ENCODE measurements at regions not wholly inside any gene's neighbourhood (a gene's known extent, or its start where the extent isn't known, plus 50 kb on each side); places are given as distances from the start of the nearest gene placed in this dataset.
A peak's percentile ranks its signal among the peaks of the same experiment; 100 is the strongest.

DNA sequence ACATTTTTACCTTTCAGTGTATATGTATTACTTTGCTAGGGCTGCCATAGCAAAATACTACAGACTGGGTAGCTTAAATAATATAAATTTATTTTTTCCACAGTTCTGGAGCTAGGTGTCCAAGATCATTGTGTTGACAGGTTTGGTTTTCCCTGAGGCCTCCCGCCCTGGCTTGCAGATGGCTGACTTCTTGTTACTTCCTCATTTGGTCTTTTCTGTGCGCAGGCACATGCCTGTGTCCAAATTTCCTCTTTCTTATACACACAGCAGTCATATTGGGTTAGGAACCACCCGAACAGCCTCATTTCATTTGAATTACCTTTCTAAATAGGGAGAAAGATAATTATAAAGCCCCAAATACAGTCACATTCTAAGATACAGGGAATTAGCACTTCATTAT, 521.6 kb upstream of the SORCS1 start:
- DNase-seq (ENCODE audit: low read depth, low spot score): no peak
- in situ Hi-C loops (cut with HindIII; ENCODE audit: low pct_unique_long_range_greater_than_20kb, low sequenced_read_pairs): no loop called here

GRCh38 chr10:107671960-107672359, 507.5 kb upstream of the SORCS1 start:
- DNase-seq (ENCODE audit: low read depth, low spot score): no peak
- in situ Hi-C loops (cut with HindIII; ENCODE audit: low pct_unique_long_range_greater_than_20kb, low sequenced_read_pairs): no loop called here

- in situ Hi-C loops (cut with HindIII; ENCODE audit: low pct_unique_long_range_greater_than_20kb, low sequenced_read_pairs): no loop called here
- DNase-seq (ENCODE audit: low read depth, low spot score): no peak
These were observed 501.7 kb upstream of the SORCS1 start for GRCh38 chr10:107666214-107666613.

DNA sequence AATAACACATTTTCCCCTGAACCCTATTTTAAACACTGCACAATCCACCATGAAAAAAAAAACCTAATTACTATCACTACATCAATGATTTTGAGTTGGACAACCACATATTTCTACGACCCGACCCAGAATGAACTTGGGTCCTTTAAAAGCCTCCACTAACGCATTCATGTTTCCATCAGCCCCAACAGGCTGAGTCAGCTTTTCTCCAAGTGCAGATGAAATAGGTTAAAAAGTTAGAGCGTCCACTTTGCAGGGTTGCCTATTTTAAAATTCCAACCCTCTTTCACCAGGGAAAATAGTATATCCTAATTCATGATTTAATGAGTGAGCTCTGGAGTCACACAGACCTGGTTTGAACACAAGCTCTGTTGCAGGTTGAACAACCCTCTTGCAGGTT, 501.0 kb upstream of the SORCS1 start:
- in situ Hi-C loops (cut with HindIII; ENCODE audit: low pct_unique_long_range_greater_than_20kb, low sequenced_read_pairs): no loop called here
- DNase-seq (ENCODE audit: low read depth, low spot score): no peak

DNA sequence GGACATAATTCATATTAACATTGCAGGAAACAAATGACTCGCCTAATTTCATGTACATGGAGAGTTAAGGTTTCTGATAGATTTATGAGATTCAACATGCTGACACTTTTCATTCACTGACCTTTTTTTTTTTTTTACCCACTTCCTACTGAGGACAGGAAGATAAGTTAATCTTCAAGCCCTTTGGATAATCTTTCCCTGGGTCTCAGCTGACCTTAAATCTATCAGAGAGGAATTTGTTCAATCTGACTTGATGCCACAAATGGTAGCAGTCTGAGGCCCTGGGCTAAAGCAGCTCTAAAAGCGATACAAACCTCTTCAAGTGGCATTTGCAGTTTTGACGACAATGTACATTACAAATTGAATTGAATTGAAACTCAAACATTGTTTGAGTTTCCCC, 493.3 kb upstream of the SORCS1 start:
- DNase-seq (ENCODE audit: low read depth, low spot score): no peak
- in situ Hi-C loops (cut with HindIII; ENCODE audit: low pct_unique_long_range_greater_than_20kb, low sequenced_read_pairs): no loop called here

- in situ Hi-C loops (cut with HindIII; ENCODE audit: low pct_unique_long_range_greater_than_20kb, low sequenced_read_pairs): no loop called here
These were observed 492.4 kb upstream of the SORCS1 start for GRCh38 chr10:107656932-107657331.

GRCh38 chr10:107653832-107654287, 489.4 kb upstream of the SORCS1 start:
- in situ Hi-C loops (cut with HindIII; ENCODE audit: low pct_unique_long_range_greater_than_20kb, low sequenced_read_pairs): no loop called here
- peak; percentile 60 for DNase-seq (ENCODE audit: low read depth, low spot score)

More at GRCh38 chr10:107656932-107657331, 492.4 kb upstream of the SORCS1 start:
- DNase-seq (ENCODE audit: low read depth, low spot score): no peak

DNA sequence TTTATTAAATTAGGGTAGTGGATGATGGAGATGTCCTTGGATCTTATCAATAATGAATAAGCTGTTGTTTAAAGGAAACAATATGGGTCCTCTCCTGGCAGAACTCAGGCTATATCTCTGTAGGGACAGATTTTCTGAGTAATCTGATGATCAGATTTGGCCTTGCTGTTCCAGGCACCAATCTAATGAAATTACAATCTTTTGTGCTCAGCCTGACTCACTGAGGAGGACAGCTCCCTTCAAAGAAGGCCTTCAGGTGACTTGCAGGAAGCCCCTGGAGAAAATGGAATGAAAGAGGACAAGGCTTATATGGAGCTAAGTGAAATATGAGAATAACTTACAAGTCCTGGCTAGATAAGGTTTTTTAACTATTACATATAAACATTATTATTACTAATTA, 486.4 kb upstream of the SORCS1 start:
- in situ Hi-C loops (cut with HindIII; ENCODE audit: low pct_unique_long_range_greater_than_20kb, low sequenced_read_pairs): no loop called here
- DNase-seq (ENCODE audit: low read depth, low spot score): no peak

GRCh38 chr10:107649249-107649648, 484.7 kb upstream of the SORCS1 start:
- DNase-seq (ENCODE audit: low read depth, low spot score): no peak
- in situ Hi-C loops (cut with HindIII; ENCODE audit: low pct_unique_long_range_greater_than_20kb, low sequenced_read_pairs): no loop called here

DNA sequence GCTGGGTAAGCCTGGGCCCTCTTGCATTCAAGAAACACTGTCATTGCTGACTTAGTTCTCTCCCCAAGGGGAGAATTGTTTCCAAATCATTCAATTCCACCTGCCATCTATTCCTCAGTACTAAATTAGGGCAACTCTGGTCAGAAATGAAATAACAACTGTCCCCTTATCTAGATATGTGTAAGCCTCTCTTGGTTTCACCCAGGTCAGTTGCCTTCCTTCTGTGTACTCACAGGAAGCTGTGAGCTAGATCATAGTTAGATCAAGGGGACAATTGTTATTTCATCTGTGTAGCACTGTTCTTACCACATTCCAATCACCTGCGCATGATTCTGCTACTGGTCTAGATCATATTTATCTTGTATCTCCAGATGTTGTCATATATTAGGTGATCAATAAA, 483.0 kb upstream of the SORCS1 start:
- in situ Hi-C loops (cut with HindIII; ENCODE audit: low pct_unique_long_range_greater_than_20kb, low sequenced_read_pairs): no loop called here
- peak; percentile 12 for DNase-seq (ENCODE audit: low read depth, low spot score)

- no peak for DNase-seq (ENCODE audit: low read depth, low spot score)
- in situ Hi-C loops (cut with HindIII; ENCODE audit: low pct_unique_long_range_greater_than_20kb, low sequenced_read_pairs): no loop called here
These were observed 467.4 kb upstream of the SORCS1 start for GRCh38 chr10:107631876-107632275.

GRCh38 chr10:107626862-107627261, 462.4 kb upstream of the SORCS1 start:
- in situ Hi-C loops (cut with HindIII; ENCODE audit: low pct_unique_long_range_greater_than_20kb, low sequenced_read_pairs): no loop called here
- no peak for DNase-seq (ENCODE audit: low read depth, low spot score)

DNA sequence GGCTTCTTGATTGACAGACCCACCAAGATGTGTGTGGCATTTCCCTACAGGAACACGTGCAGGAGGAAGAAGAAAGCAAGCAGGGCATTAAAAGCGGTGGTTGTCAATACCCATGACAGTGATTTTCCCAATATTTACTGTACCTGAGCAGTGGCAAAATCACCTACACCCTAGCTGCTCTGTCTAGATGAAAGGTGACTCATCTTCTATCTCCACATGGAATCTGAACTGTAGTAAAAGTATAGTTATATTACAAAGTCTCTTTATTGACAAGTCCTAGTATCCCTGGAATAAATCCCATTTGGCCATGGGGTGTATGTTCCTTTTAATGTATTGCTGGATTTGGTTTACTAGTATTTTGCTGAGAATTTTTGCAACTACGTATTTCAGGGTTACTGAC, 458.8 kb upstream of the SORCS1 start:
- DNase-seq (ENCODE audit: low read depth, low spot score): no peak
- in situ Hi-C loops (cut with HindIII; ENCODE audit: low pct_unique_long_range_greater_than_20kb, low sequenced_read_pairs): no loop called here

- in situ Hi-C loops (cut with HindIII; ENCODE audit: low pct_unique_long_range_greater_than_20kb, low sequenced_read_pairs): no loop called here
- DNase-seq (ENCODE audit: low read depth, low spot score): no peak
These were observed 454.6 kb upstream of the SORCS1 start for GRCh38 chr10:107619139-107619538.

GRCh38 chr10:107618504-107618994, 454.0 kb upstream of the SORCS1 start:
- in situ Hi-C loops (cut with HindIII; ENCODE audit: low pct_unique_long_range_greater_than_20kb, low sequenced_read_pairs): no loop called here
- DNase-seq (ENCODE audit: low read depth, low spot score): no peak

DNA sequence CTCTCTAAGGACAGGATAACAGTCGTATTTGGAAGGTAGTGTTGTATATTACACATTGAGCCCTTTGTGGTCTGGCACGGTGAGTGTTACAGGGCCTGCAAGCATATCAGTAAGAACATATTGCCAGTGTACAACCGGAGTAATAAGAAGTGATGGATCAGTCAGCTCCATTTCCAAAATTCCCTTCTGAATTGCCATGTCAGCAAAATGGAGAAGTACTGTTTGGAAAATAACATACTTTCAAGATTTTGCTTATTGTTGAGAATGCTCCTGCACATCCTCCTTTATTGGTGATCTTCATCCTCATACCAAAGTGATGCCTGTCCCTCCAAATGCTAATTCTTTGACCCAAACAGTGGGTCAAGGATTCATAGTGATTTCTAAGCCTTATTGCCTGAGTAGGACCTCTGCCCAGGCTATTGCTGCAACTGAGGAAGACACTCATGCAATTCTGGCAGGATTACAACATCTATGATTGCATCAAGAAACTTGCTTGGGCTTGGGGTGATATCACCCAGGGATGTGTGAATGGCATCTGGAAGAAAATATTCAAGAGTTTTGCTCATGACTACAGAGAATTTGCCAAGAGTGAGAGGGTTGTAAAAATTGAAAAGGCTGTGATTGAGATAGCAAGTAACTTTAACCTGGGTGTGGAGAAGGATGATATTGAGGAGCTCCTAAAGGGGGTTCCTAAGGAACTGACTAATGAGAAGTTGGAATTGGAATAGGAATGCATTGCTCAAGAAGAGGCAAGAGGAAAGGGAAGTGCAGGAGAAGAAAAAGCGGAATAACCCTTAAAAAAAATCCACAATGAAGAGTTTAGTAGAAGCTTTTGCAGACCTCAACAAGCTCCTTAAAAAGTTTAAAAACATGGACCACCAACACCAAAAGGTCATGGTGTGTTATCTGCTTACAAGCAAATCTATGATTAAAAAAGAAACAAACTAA, 452.2 kb upstream of the SORCS1 start:
- no peak for DNase-seq (ENCODE audit: low read depth, low spot score)
- in situ Hi-C loops (cut with HindIII; ENCODE audit: low pct_unique_long_range_greater_than_20kb, low sequenced_read_pairs): no loop called here

DNA sequence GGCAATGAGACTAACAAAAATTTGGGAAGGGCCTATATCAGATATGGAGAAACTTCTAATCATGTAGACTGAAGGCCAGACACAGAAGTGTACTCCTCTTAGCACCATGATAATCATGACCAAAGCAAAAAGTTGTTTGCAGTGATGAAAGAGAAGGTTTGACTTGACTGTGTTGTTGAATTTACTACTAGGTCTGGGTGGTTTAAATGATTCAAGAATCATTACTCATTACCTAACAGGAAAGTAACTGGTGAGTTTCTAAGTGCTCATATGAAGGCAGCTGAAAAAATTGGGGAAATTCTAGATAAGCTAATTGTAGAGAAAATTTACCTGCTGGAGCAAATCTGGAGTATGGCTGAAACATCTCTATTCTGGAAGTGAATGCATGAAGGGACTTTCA, 451.5 kb upstream of the SORCS1 start:
- in situ Hi-C loops (cut with HindIII; ENCODE audit: low pct_unique_long_range_greater_than_20kb, low sequenced_read_pairs): no loop called here

GRCh38 chr10:107614939-107615685, 450.6 kb upstream of the SORCS1 start:
- in situ Hi-C loops (cut with HindIII; ENCODE audit: low pct_unique_long_range_greater_than_20kb, low sequenced_read_pairs): no loop called here
- DNase-seq (ENCODE audit: low read depth, low spot score): no peak

More for the DNA sequence above, 451.5 kb upstream of the SORCS1 start:
- no peak for DNase-seq (ENCODE audit: low read depth, low spot score)
